ENCODE measurements at regions not wholly inside any gene's neighbourhood (a gene's known extent, or its start where the extent isn't known, plus 50 kb on each side); places are given as distances from the start of the nearest gene placed in this dataset.

- TF ChIP-seq CTCF (IDR thresholded peaks at IDR 0.05) (no peak), EP300 (IDR thresholded peaks at IDR 0.05) (no peak), POLR2A (IDR thresholded peaks at IDR 0.05; ENCODE audit: low read depth) (no peak), POLR2AphosphoS5 (IDR thresholded peaks at IDR 0.05) (no peak)
These were observed 593.4 kb downstream of the PLPP3 start for GRCh38 chr1:55986003-55986402.
